ENCODE measurements at regions not wholly inside any gene's neighbourhood (a gene's known extent, or its start where the extent isn't known, plus 50 kb on each side); places are given as distances from the start of the nearest gene placed in this dataset.
A peak's percentile ranks its signal among the peaks of the same experiment; 100 is the strongest.

DNA sequence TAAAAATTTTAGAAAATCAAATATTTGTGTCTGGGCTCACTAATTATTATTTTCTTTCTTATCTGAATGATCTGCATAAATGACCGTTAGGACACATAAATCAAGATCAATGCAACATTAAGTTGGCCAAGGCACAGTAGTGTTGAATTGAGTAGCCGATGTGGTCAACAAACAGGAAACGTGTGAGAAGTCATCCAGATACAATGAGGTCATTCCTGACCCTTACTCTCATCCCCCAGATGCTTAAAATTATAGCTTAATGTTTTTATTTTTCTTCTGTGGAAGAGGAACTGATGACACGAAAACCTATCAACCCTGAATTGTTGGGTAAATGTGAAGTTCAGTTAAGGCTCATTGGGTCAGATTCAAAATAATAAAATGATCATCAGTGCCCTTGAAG lies 222.9 kb downstream of the RFC3 start:
- DNase-seq = no peak
- no peak for ATAC-seq

DNA sequence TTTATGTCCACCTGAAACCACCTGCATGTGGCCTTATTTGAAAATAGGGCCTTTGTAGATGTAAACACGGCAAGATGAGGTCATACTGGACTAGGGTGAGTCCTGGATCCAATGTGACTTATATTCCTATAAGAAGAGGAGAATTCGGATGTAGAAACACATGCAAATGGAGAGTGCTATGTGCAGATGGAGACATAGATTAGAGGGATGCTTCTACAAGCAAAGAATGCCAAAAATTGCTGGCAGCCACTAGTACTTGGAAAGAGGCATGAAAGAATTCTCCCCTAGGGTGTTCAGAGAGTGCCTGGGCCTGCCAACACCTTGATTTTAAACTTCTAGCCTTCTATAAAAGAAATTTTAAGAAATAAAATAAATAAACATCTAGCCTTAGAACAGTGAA lies 226.1 kb downstream of the RFC3 start:
- no peak for ATAC-seq
- DNase-seq = no peak

DNA sequence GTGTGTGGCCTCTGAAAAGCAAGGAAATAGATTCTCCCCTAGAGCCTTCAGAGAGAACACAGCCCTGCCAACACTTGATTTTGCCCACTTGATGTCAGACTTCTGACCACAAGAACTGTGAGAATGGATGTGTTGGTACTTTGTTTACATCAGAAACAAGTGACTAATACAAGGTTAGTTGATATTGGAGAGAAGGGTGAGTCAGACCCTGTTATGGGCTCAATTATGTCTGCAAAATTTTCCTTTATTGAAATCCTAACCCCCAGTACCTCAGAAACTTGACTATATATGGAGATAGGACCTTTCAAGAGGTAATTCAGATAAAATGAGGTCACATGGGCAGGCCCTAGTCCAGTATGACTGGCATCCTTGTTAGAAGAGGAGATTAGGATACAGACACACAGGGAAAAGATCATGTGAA lies 226.7 kb downstream of the RFC3 start:
- ATAC-seq (peak; percentile 46), DNase-seq (no peak)

DNA sequence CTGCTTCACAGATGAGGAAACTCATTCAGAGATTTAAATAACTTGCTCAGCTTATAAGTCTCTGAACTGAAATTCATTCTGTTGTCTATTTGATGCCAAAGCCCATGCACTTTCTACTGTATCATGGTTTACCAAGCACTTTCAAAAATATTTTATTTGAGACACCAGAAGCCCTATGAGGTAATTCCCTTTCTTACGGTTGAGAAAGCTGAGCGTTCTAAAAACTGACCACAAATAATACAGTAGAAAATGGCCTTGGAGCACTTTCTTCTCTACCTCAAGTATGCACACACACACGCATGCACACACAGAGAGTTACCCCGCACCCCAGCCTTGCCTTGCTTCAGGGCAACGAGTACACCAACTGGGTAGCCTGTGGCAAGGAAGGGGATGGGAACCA lies 228.5 kb downstream of the RFC3 start:
- ATAC-seq (no peak), DNase-seq (no peak)

DNA sequence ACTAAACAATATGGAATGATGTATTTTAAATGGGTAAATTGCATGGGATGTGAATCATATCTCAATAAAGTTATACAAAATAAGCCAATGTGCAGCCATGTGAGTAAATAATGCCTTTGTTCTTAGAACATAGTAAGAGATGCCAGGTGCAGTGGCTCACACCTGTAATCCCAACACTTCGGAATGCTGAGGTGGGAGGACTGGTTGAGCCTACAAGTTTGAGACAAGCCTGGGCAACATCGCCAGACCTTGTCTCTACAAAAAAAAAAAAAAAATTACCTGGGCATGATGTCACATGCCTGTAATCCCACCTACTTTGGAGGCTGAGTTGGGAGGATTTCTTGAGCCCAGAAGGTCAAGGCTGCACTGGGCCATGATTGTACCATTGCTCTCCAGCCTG lies 230.7 kb downstream of the RFC3 start:
- DNase-seq (no peak), ATAC-seq (no peak)

DNA sequence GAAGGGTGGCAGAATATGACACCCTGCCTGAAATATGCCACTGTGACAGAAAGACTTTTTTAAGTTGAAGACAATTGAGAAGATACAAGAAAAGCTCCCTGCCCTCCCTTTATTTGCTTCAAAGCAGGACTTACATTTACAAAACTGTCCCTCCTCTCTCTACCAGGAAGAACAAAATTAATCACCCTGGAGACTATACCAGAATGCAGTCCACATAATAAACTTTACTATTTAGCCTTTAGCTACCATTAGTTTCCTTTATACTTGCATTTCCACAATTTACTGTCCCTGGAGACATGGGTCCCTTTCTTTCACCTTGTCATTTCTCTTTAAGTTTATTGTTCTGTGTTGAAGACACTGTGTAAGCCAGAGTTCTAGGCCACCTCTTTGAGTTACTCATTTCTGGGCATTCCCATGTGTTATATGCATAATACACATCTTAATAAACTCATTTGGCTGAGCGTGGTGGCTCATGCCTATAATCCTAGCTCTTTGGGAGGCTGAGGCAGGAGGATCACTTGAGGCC lies 238.8 kb downstream of the RFC3 start:
- ATAC-seq (no peak), DNase-seq (no peak)

DNA sequence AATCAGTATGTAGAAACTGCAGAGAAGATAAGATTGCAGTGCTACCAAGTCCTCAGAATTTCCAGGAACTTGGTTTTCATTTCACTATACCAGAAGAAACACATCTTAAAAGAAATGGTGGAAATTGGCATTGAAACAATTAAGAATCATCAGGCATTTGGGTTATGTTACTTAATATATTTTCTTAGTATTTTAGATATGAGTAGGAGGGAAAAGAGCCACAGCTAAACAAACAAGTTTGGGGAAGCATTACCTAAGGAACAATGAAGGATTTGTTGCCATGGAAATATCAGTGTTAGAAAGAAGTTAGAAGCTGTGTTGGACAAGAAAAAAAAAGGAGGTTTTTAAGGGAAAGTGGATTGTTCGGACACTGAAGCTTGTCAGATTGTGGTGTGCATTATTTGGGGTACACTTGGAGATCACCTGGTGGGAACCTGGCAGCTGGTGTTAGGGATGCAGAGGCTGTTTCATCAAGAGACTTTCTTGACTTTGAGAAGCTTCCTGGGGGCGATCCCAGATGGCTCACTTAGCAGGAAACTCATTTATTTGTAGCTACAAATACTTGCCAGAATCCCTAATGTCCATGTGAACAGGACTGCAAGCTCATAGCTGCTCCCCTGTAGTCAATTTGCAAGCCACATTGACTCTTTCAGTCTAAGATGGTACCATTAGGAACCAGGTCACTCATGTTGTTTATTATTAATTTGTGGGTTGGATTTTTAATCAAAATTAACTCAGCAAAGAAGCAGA lies 246.7 kb downstream of the RFC3 start:
- ATAC-seq = no peak
- no peak for DNase-seq

DNA sequence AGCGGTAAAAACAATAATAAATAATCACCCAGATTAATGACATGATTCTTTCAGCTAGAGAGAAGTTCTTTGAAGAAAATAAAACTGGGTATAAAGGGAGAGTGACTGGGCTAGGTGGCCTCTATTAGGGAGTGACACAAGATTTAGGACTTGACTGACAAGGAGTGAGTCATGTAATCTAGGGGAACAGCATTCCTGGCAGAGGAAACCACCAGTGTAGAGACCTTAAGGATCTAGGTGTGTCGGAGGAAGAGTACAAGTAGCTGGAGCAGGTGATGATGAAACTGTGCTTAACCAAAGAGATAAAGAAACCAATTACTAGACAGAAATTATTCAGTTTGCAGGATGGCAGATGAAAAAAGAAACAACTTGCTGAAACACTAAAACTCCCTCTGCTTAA lies 248.0 kb downstream of the RFC3 start:
- no peak for DNase-seq
- no peak for ATAC-seq

DNA sequence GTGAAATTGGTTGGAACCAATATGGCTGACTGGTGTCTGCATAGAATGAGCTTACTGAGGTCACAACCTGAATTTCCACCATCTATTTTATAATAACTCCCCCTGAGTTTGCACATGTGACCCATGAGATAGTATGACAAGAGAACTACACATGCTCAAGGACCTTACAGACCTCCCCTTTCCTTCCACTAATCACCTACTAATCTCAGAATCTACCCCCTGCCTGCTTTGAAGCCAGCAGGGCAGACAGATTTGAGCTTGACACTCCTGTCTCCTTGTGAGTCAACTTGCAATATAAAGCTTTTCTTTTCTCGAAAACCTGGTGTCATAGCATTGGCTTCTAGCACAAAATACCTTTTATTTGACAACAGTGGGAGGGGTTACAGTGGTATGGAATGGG lies 248.4 kb downstream of the RFC3 start:
- ATAC-seq (no peak), DNase-seq (no peak)

DNA sequence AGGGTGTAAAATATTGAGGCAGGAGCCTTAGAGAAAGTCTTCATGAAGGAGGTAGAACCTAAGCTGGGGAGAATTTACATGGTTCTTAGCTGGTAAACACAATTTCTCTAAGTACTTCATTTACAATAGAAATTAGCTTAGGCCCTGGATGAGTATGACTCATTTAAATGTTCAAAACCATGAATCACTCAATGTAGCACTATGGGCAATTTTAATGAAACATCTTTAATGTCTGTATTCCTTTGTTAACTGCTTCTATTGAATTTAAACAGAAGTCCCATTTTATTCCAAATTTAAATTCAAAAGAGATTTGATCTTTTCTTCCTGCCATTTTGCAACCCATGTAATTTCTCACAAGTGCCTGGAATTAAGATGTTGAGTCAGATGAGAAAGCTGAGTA lies 252.1 kb downstream of the RFC3 start:
- DNase-seq = no peak
- no peak for ATAC-seq

DNA sequence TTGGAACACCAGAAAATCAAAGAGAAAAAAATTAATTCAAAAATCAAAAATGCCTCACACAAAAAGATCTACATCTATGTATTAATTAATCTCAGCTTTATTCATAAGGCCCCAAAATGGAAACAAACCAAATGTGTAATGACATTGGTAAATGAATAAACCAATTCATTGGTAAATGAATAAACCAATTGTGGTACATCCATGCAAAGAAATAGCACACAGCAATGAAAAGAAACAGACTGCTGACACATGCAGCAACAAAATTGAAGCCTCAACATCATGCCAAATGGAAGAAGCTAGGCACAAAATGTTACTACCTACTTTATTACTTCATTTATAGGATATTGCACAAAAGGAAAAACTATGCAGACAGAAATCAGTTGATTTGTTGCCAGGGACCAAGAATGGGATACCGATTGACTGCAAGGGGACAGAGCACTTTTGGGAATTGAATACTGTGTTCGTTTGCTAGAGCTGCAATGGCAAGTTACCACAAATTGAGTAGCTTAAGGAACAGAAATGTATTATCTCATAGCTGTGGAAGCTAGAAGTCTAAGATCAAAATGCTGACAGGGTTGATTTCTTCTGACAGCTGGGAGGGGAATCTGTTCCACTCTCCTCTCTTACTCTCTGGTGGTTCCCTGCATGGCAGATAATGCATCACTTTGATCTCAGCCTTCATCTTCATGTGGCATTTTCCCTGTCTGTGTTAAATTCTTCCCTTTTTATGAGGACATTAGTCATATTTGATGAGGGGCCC lies 252.8 kb downstream of the RFC3 start:
- no peak for DNase-seq
- no peak for ATAC-seq

DNA sequence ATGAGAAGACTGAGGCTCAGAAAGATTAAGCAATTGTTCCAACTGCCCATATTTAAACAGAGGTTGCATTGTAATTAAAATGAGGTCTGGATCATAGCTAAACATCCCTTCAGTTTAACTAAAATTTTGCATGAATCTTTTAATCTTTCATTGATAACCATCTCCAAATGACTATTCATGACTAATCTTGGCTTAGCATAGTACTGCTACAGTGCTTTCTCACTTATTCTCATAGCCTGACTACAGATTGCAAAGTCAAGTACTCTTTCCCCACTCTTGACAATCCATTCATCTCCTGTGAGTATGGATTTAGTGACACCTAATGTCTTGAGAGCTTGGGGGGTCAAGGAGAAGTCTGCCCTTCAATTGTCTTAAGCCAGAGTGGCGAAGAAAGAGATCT lies 258.4 kb downstream of the RFC3 start:
- ATAC-seq = no peak
- no peak for DNase-seq

DNA sequence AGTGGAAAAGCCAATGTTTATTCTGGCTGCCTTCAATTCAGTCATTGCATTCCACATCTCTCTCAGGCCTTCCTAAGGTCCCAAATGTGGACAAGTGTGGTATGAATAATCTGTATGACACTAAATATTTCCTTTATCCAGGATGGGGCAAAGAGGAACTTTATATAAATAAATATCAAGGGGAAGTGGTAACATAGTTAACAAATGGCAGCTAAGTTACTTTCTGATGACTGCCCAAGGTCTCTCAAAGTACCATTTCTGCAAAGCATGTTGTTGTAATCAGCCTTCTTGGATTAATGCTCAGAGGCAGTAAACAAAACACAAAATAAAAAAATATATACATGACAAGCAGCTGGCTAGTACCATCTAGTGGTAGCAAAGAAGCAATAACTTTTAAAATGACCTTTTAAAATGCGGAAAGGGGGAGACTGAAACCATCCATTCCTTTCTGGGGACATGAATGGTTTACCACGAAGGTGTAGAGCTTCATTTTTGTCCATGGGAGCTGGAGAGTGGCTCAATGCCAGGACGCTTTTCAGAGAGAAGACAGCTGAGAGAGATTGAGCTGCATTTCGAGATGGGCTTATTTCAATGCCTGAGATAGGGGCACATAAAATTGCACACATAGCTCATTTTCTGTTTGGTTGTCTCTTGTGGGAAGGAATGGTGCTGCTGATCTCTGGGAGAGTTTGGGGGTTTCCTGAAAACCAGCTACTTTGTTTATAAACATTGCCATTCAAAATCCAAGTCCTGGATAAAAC lies 259.2 kb downstream of the RFC3 start:
- DNase-seq = no peak
- no peak for ATAC-seq

DNA sequence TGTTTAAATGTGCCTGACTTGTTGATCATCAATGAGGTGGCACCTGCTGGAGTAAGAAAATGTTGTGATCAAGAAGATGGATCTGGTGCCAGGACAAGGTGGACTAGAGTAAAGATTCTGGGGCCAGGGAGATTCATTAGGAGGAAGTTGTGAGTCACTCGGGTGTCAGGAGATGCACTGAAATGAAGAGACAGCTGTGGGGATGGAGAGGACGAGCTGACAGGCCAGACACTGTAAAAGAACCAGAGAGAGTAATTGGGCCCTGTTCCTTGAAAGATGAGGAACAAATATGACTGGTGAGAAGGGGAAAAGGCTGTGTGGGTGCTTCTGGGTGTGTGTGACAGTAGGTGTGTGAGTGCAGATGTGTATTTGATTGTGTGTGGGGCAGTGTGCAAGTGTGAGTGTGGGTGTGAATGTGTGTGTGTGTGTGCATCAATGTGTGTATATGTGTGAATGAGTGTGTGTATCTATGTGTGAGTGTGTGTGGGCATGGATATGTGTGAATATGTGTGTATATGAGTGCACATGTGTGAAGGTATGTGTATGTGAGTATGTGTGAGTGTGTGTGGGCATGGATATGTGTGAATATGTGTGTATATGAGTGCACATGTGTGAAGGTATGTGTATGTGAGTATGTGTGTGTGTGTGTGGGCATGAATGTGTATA lies 260.5 kb downstream of the RFC3 start:
- DNase-seq (no peak), ATAC-seq (no peak)

DNA sequence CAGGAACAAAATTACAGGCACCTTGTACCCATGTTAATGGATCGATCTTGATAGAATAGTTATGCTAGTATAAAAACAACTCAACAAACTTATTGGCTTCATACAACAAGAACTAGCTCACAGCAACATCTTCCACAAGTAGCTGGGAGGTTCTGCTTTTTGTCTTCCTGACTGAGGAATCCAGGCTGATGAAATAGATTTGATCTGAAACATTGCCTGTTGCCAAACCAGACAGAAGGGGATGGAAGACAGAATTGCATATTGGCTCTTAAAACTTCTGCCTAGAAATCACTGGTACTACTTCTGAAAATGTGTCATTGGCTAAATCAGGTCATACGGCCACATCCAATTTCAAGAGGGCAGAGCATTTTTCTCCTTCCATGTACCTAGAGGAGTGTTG lies 267.3 kb downstream of the RFC3 start:
- DNase-seq (no peak), ATAC-seq (no peak)

DNA sequence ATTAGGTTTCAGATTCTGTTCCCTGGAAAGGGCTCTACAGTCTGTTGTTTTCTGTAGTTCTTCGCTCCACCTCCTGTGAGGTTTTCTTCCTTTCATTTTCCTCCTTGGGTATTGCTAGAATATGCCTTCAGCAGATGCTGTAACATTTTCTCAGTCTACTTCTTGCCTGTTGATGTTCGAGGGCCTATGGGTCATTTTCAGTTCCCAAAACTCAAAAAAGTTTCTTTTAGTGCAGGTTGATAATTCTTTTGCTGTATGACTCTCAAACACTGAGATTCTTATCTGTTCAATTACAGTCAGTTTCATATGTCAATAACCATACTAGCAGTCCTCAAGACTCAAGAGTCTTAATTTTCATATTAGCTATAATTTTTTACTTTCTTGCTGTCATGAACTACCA lies 268.3 kb downstream of the RFC3 start:
- DNase-seq (no peak), ATAC-seq (no peak)

DNA sequence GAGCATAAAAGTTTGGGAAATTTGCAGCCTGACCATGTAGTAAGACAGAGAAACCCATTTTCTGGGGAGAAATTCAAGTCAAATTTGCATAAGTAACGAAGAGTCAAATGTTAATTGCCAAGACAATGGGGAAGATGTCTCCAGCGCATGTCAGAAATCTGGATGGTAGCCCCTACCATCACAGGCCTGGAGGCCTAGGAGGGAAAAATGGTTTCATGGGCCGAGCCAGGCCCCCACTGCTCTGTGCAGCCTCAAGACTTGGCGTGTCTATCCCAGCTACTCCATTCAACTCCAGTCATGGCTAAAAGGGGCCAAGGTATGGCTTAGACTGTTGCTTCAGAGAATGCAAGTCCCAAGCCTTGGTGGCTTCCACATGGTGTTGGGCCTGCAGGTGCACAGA lies 269.8 kb downstream of the RFC3 start:
- ATAC-seq = no peak
- no peak for DNase-seq

DNA sequence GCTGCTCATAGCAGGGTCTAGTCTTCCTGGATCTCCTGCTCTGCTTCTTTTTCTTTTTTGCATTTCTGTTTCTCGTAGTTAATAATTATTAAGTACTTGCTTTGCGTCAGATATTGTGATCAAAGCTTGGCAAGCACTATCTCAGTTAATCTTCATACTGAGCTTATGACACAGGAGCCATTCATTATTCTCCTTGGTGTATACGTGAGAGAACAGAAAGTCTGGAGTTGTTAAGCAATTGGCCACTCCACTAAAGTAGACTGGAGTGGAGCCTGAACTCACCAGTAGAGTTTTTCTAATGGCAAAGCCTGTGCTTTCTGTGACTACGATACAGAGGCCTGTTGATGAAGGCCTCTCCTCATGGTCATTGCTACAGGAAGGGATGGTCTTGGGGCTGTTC lies 285.9 kb downstream of the RFC3 start:
- DNase-seq = no peak
- ATAC-seq = no peak

DNA sequence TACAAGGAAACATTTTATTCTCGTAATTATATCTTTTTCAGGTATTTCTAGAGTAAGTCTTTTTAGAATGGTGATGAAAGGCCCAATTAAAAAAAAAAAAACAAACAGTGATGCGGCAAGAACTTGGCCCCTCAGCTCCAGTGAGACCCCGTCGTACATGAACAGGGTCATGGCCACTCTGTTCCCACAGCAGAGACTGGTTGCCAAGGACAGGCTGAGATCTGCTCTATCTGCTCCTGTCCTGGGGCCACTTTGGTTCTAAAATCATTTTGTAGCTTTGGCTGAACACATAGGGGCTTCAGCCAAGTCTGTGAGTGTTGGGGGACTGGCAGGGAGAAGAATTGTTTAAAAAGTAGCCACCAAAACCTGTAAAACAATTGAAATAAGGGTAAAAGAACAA lies 286.9 kb downstream of the RFC3 start:
- DNase-seq (no peak), ATAC-seq (no peak)

DNA sequence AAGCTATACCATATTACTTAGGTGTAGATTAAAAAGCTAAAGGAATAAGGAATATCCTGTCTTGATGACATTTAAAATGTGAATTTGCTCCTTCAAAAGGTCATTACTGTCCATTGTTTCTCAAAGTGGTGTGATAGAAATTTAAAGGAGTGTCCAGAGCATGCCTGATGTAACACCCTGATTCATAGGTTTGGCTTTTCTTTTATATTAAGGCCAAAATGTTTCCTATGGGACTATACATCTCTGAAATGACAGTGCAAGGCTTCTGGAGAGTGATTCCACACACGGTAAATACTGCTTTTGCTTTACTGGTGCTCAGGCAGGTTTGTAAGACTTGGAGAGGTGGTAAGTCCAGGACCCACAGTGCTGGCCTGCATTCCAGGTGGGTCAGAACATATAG lies 289.9 kb downstream of the RFC3 start:
- ATAC-seq = no peak
- DNase-seq = no peak

DNA sequence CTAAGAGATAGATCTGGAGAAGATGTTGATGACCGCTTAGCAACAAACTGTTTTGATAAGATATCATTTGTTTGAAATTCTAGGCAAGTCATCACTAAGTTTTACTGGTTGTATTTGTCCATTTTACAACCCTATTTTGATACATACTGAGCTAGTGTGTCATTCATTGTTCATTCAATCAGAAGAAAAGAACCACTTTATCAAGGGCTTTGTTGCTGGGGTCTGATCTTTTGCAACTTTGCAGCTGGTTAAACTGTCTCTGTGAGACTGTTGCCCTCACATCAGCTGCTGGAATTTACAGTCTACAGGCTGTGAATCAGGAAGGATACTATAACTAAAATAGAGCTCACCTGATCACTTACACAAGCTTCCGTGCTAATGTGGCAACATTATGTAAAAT lies 290.5 kb downstream of the RFC3 start:
- ATAC-seq (no peak), DNase-seq (no peak)

DNA sequence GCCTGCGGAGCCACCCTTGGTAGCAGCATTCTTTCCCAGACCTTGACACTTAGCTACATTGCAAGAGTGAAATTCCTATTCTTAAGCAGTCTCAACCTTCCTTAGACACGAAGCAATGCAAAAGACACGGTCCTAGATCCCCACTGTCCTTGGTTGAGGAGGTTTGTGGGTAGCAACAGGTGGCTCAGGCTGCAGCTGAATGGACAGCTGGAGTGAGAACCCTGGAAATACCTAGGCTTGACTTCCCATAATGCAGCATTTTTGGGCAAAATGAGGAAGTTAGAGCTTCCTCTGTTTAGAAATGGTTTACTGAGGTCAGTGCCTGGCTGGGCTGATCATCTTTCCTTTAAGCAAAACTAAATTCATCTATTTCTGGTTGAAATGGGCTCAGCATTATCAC lies 296.6 kb downstream of the RFC3 start:
- ATAC-seq (no peak), DNase-seq (no peak)

DNA sequence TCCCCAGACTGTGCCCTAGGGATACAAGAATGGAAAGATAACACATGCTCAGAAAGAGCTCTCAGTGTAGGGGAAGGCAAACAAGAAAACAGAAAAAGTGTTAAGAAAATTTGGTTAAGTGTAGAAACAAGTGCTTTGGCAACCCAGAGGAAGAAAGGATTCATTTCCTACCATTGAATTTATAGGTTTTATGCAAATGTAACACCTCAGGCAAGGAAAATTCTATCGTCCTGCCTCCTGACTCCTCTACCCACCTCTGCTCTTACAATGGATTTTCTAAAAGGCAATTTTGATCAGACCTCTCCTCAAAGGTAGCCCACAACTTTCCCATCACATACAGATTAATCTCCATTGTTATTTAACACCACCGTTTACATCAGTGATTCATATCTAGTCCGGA lies 298.7 kb downstream of the RFC3 start:
- ATAC-seq (no peak), DNase-seq (no peak)
